ENCODE measurements at regions not wholly inside any gene's neighbourhood (a gene's known extent, or its start where the extent isn't known, plus 50 kb on each side); places are given as distances from the start of the nearest gene placed in this dataset.
A peak's percentile ranks its signal among the peaks of the same experiment; 100 is the strongest.

GRCh38 chr2:186254759-186255158 lies 231.3 kb upstream of the ZC3H15 start:
- H3K36me3 ChIP-seq: no peaks in the 10 kb centered on the region
- intact Hi-C loops (cut with DNase I; ENCODE audit: low total_unique reads): no loop called here
- H3K27ac ChIP-seq: no peak overlapping the region
- H3K4me1 ChIP-seq: no peaks in the 10 kb centered on the region
- TF ChIP-seq CTCF (IDR thresholded peaks at IDR 0.05): no peak
- no peak overlapping the region for H3K4me3 ChIP-seq
- H3K27me3 ChIP-seq: no peaks in the 10 kb centered on the region
- no peak for DNase-seq
- H3K9me3 ChIP-seq: no peaks in the 10 kb centered on the region

- Histone ChIP-seq H3K4me3 (no peak overlapping the region), H3K27ac (no peak overlapping the region), H3K4me1 (no peaks in the 10 kb centered on the region), H3K36me3 (no peaks in the 10 kb centered on the region), H3K27me3 (no peaks in the 10 kb centered on the region), H3K9me3 (no peaks in the 10 kb centered on the region)
- TF ChIP-seq CTCF (IDR thresholded peaks at IDR 0.05): no peak
- intact Hi-C loops (cut with DNase I; ENCODE audit: low total_unique reads): no loop called here
- no peak for DNase-seq
Observed at GRCh38 chr2:186255823-186256222, 230.2 kb upstream of the ZC3H15 start.

DNA sequence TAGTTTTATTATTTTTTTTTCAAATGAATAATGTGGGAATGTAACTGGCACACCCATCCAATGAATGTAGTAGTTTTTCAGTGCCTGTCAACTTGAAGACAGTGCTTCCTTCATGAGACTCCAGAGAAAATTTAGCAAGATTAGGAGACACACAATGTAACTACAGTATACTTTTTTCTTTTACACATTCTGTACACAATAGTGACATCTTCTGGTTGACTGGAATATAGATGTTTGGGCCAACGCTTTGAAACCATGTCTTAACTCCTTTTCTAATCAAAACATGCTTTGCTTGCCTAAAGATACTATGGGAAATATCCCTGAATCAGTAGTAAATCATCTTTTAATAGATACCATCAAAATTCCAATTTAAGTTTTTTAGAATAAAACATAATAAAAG lies 229.5 kb upstream of the ZC3H15 start:
- intact Hi-C loops (cut with DNase I; ENCODE audit: low total_unique reads): no loop called here
- peak; percentile 22 to 34 for TF ChIP-seq CTCF (IDR thresholded peaks at IDR 0.05)
- Histone ChIP-seq H3K4me3 (no peak overlapping the region), H3K36me3 (no peaks in the 10 kb centered on the region), H3K27ac (no peak overlapping the region), H3K9me3 (no peaks in the 10 kb centered on the region), H3K4me1 (no peaks in the 10 kb centered on the region), H3K27me3 (no peaks in the 10 kb centered on the region)
- DNase-seq: no peak

DNA sequence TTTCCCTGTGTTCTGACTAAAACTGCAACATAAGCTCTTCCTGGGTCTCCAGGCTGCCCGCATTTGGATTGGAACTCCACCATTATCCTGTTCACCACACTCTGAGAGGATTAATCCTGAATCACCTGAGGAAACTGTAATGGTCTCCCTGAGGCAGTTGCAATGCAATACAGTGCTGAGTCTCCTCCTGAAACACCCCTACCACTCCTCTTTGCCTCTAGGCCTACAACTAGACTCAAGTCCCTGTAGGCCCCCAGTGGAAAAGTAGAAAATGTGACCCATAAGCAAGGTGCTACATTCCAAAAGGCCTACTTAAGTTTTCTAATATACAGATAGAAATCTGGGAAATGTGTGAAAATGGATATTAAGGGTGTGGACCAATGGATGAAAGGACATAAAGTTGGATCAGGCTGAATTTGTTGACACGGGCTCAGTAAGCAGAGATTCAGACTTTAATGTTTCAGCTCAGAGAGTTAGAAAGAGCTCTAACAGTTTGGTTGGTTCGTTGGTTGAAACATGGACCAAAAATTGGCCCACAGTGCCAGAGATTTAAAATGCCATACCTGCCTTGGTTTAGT lies 222.3 kb upstream of the ZC3H15 start:
- intact Hi-C loops (cut with DNase I; ENCODE audit: low total_unique reads): no loop called here
- peaks cover 0 to 7% (median 0%) of the 10 kb centered on the region in 3 donors for H3K9me3 ChIP-seq
- no peak overlapping the region for H3K4me3 ChIP-seq
- TF ChIP-seq CTCF (IDR thresholded peaks at IDR 0.05): no peak
- no peaks in the 10 kb centered on the region for H3K27me3 ChIP-seq
- H3K36me3 ChIP-seq: peaks cover 0 to 4% (median 0%) of the 10 kb centered on the region in 3 donors
- H3K4me1 ChIP-seq: no peaks in the 10 kb centered on the region
- DNase-seq: no peak
- H3K27ac ChIP-seq: no peak overlapping the region

DNA sequence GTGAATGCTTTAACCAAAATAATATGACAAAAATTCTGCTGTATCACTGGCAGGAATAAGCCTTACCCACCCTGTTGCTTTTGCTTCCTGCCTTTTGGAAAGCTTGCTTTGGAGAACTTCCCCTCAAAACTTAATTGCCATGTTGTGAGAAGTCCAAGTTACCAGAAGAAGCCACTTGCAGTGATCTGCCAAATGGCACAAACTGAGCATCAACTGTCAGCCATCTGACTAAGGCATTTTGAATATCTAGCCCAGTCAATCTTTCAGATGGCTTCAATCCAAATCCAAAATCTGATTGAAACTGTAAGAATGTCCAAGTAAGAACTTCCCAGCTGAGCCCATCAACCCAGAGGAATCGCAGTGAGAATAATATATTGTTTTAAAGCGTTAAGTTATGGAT lies 216.5 kb upstream of the ZC3H15 start:
- no peak overlapping the region for H3K27ac ChIP-seq
- intact Hi-C loops (cut with DNase I; ENCODE audit: low total_unique reads): no loop called here
- H3K4me1 ChIP-seq: no peaks in the 10 kb centered on the region
- DNase-seq: no peak
- H3K36me3 ChIP-seq: peaks cover 0 to 4% (median 3%) of the 10 kb centered on the region in 3 donors
- H3K4me3 ChIP-seq: no peak overlapping the region
- no peaks in the 10 kb centered on the region for H3K9me3 ChIP-seq
- no peak for TF ChIP-seq CTCF (IDR thresholded peaks at IDR 0.05)
- H3K27me3 ChIP-seq: no peaks in the 10 kb centered on the region

- Histone ChIP-seq H3K27ac (no peak overlapping the region), H3K9me3 (no peaks in the 10 kb centered on the region), H3K4me1 (no peaks in the 10 kb centered on the region), H3K4me3 (no peak overlapping the region), H3K36me3 (peaks cover 0 to 3% (median 0%) of the 10 kb centered on the region in 3 donors), H3K27me3 (no peaks in the 10 kb centered on the region)
- intact Hi-C loops (cut with DNase I; ENCODE audit: low total_unique reads): no loop called here
- no peak for DNase-seq
- TF ChIP-seq CTCF (IDR thresholded peaks at IDR 0.05): no peak
Observed at GRCh38 chr2:186273953-186274352, 212.1 kb upstream of the ZC3H15 start.

Measured in tibial artery (tissue), 4 donors.